GM12891 (cell line): ENCODE measurements at regions not wholly inside any gene's neighbourhood (a gene's known extent, or its start where the extent isn't known, plus 50 kb on each side); places are given as distances from the start of the nearest gene placed in this dataset.

ENCODE experiments used
- PAX5 ChIP-seq: IDR thresholded peaks from 2 replicates; pipeline ENCODE4 v1.6.1; 2011; ENCODE audit warnings: low read length, moderate library complexity, mild to moderate bottlenecking; ENCODE audit not compliant: insufficient read depth, severe bottlenecking
- POLR2A ChIP-seq: IDR thresholded peaks from 2 replicates; pipeline ENCODE4 v1.6.1; 2011; ENCODE audit warnings: low read depth, low read length, control low read depth
- POLR2AphosphoS5 ChIP-seq: IDR thresholded peaks from 2 replicates; pipeline ENCODE4 v1.6.1; 2011; ENCODE audit warnings: low read depth, low read length, control low read depth
- POU2F2 ChIP-seq: IDR thresholded peaks from 2 replicates; pipeline ENCODE4 v1.6.1; 2011; ENCODE audit warnings: low read depth, mild to moderate bottlenecking, control low read depth, low read length, moderate library complexity
- SPI1 ChIP-seq: IDR thresholded peaks from 2 replicates; pipeline ENCODE4 v1.6.1; 2011; ENCODE audit warnings: low read depth, low read length, control low read depth
- TAF1 ChIP-seq: IDR thresholded peaks from 2 replicates; pipeline ENCODE4 v1.6.1; 2011; ENCODE audit warnings: low read depth, low read length, control low read depth

DNA sequence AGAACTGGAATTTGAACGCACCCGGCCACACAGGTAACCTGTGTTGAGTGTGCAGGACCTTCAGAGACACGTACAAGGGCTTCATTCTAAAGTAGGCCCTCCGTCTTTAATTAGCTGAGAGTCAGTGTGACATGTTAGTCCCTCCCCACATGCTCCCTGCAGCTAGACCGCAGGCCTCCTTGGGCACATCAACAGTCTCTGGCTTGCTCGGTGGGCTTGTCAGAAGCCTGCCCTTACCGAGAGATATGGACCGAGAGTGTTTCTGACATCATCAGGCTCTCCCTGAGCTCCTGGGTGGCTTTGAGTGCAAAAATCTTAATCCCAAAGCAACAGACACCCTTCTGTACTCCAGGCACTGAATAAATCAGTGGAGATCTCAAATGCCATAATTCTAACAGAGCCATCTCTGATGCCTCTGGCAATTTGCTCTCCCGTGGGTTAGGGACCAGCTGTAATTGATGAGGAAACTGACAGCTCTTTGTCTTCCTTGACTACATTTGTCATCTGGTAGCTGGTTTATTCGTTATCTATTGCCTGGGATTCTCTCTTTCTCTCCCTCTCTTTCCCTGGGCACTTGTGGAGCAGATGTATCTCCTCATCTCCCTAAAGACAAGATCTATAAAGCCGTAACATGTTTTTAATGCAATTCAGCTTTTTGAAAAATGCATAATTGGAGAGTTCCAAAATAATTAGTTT is 850.6 kb downstream of the TYW1 start:
- no peak for TF ChIP-seq POLR2AphosphoS5
- TF ChIP-seq TAF1, result no peak
- TF ChIP-seq POLR2A, result no peak
- no peak for TF ChIP-seq POU2F2
- TF ChIP-seq SPI1, result no peak
- no peak for TF ChIP-seq PAX5
